NOMO-1 treated with dmso at 0.1 percent for 144 hours (cell line): ENCODE measurements at regions not wholly inside any gene's neighbourhood (a gene's known extent, or its start where the extent isn't known, plus 50 kb on each side); places are given as distances from the start of the nearest gene placed in this dataset.

ENCODE experiments used
- DNase-seq: peaks from one replicate; lab custom pipeline; 2025; ENCODE audit not compliant: unreplicated experiment; lab: John Stamatoyannopoulos, UW

DNA sequence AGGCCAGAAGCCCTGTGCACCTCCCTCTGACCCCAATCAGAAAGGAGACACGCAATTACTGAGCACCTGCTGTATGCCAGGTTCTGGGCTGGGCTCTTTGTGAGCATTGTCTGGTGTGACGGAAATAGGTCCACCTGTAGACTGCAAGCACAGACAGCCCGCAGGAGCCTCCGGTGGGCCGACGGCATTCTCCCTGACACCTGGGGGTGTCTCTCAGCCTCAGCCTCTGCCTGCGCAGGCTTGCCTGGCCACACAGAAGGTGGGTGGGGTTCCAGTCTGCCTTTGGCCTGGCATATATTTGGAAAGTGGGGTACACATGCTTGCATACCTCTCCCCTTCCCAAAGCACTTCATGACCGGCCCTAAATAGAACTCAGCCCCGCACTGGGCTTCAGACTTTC, 129.3 kb downstream of the BUD13 start:
- DNase-seq: no peak

DNA sequence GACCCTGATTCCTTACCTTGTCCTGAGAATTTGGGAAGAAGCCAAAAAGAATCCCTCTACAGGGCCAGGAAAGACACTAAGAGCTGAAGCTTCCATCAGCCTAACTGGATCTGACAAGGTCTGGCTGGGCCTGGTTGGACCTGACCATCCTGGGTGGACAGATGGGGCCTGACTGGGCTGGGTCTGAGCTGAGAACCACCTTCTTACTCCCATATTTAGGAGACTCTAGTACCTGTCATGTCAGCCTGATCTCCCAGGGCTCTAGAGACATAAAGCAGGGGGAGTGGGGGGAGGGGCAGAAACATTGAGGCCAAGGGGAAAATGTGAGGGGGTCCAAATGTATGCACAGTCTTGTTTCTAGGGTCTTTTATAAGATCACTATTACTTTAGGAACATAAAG, 129.9 kb downstream of the BUD13 start:
- DNase-seq: no peak

DNA sequence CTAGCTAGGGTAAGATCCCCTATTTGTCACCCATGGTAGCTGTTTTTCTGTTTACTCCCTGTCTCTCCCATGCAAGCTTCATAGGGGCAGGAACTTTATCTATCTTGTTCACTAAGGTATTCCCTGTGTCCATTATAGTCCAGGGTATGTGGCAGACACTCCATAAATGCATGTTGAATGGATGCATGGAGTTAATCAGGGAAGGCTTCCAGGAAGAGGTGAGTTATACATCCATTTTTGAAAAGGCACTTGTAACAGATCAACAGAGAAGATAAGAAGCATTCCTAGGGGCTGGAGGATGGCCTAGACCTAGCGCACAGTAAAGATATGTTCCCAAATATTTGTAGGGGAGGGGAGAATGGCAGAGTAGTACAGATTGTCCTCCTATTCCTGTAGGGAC, 130.3 kb downstream of the BUD13 start:
- no peak for DNase-seq

DNA sequence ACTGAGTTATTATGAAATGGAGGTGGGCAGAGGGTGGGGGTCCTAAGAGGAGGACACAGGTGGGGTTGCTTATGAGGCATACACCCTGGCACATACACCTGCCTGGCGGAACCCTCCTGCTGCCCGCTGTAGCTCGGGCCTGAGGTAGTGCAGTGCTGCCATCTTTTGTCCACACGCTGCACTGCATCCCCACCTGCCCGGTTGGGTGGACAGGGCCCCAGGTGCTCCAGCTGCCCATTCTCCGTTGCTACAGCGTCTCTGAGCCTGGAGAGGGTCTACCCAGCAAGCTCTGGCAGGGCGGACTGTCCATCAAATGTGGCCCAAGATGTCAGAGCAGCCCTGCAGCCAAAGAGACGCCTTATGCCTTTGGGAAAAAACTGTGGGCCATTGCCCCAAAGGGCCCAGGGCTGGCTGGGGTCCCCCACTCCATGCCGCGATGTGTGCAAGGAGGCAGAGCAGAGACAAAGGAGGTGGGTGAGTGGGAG, 131.2 kb downstream of the BUD13 start:
- no peak for DNase-seq

DNA sequence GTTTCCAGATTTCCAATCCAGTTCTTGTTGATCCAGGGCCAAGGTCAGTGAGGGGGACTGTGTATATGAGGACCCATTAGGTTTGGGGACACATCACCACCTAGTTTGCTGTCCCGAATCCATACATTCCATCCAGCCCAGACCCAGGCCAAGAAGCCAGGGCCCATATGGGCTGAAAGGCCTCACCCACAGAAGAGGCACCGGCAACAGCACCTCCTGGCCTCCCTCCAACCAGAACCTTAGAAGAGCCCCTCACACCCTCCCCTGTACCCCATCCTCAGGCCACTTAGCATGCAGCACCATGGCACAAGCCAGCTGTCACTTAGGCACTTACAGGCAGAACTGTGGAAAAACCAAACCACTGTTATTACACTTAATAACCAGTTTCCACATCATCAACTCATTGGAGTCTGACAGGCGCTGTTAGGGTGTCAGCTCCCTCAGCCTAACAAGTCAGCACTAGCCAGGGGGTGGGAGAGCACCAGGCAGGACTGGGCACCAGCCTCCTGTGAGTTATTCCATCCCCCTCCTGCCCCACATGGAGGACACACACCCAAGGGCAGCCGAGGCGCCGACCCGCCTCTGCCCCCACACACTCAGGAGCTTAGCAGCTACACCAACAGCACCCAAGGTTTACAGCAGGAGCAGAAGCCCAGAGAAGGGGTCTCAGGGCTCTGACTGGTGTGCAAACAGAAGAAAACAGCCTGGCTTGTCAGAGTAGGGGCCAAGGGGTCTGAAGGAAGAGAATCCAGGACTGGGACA, 132.0 kb downstream of the BUD13 start:
- no peak for DNase-seq

DNA sequence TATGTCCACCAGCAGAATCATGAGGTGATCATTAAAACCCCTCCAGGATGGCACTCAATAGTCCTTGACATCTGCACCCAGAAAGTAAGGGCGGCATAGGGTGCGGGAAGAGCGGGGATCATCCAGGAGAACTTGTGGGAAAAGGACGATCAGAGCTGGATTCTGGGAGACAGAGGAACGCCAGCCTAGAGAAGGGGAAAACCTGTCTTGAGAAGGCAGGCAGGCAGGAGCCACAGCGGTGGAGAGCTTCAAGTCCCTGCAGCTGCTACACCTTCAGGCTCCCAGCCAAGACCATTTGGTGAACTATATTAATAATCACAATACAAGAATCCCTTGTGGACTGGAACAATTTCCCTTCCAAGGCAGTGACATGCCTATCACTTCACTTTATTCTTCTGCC, 134.3 kb downstream of the BUD13 start:
- no peak for DNase-seq

DNA sequence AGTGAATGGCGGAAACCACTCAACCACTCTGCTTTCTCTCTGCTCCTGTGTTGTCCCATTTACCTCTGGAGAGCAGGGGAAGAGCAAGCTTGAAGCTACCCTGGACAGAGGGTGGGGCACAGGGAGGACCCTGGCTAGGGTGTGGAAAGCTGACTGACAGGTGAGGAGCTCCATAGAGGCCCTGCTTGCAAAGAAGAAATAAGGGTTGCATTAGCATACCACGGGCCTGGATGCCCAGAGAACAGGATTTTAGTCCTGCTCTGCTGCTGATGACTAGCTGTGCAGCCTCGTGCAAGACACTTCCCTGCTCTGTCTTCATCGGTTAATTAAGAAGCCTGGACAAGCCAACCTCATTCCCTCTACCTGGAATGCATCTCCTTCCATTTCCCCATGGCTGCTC, 135.0 kb downstream of the BUD13 start:
- no peak for DNase-seq

DNA sequence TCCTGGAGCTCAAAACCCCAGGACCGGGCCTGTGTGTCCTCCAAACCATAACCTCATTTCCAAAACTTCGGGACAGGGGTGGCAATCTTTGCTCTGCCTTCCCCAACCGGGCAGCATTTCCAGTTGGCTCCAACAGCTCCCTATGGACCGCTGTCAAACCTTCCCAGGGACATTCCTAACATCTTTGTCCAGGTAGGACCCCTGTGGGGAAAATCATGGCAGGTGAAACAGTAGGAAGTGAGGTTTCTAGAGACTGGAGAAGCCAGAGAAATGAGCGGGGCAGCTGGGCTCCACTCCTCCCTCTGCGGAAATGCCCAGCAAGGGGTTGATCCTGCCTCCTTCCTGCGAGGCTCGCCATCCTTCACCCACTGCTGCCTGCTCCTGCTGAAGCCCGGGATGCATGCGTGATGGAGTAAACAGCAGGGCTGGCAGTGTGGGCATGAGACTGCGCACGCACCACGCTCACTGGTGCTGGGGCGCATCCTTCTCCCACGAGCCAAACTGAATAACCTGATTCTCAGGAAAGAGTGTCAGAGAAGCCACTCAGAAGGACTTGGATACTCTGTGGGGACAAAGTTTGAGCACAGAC, 136.4 kb downstream of the BUD13 start:
- no peak for DNase-seq

DNA sequence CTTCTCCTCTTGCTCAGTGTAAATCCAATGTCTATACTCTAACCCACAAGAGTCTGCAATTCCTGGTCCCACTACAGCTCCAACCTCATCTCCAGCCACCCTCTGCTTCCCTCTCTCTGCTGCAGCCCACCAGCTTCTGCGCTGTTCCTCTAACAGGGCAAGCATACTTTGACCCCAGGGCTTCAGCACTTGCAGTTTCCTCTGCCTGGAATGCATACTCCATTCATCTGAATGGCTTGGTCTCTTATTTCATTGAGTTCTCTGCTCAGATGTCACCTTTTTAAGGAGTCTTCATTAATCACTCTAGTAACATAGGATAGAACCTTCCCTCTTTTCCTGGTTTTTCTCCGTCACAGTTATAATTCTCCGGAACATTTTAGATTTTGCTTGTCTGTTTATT, 141.6 kb downstream of the BUD13 start:
- DNase-seq: no peak

DNA sequence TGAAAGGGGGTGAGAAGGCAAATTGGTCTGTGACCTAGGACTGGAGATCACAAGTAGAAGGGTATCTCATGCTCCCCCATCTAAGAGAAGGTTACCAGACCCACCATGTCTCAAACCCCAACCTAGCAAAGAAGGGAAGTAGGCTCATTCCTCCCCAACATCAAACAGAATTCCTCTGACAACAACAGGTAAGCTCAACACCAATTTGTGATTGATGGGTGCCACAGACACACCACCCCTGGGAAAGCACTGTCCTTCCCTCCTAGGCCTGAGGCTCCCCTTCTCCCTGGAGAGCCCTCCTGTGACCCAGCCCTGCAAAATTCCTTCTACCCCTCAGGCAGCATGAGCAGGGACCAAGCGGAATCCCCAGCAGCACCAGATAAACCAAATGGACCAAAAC, 154.3 kb downstream of the BUD13 start:
- DNase-seq: no peak

DNA sequence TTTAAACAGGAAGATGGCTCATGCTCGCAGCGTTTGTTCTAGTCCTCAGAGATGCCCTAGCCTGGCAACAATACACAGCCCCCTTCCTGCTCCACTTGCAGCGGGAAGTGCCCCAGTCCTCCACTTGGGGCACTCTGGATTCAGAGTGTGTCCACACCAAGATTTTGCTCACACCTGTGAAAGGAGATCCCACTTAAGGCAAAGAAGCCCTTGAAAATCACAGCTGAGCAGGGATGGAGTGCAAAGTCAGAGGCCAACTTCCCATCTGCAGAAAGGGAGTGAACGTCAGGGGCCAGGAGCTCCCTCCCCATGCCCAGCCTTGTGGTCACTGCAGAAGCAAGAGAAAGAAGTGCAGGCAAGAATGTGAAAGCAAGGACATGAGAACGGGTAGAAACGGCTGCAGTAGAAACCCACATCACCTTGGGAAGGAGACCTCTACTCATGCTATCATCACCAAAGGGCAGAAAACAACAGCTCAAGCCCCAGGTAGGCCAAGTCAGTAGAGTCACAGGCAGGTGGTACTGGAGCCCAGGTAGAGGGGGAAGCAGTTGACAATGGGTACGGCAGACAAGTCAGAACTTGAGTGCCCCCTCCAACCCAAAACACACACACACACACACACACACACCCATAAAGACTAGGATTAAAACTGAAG, 157.4 kb downstream of the BUD13 start:
- DNase-seq: no peak

DNA sequence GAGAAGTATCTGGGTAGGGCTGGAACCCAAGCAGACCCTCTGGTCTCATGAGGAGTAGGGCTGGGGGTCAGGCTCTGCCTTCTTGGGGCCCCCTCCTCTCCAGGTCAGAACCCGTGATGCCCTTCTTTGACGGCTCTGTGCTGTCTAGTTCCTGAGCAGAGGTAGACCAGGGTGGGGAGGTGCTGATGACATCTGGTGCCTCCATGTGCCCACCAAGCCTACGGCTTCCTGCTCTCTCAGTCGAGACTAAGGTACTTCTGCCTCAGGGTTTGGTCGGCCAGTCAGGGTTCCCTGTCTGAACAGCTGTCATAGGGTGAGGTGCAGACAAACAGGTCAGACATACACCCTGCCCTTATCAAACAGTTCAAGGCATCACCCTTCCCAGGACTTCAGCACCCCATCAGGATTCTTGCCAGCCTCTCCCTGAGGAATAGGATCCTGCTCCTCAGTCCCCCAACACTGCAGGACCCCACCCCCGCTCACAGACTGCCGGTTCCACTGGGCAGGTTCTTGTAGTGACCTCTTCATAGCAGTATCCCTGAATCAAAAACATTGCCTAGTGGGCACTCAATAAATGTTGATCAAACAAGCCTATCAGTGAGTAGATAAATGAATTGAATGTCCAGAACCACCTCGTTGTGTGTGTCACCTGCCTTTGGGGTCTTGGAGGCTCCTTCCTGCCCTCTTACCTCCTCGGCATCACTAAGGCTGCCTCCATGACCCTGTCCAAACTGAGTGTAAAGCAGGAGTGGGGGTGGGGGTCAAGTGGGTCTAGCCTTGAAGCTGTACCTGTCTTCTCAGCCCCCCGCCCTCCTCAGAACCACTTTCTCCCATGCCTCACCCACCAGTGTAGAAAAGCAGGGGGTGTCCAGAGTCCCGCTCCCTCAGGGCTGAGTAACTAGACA, 158.2 kb downstream of the BUD13 start:
- no peak for DNase-seq

DNA sequence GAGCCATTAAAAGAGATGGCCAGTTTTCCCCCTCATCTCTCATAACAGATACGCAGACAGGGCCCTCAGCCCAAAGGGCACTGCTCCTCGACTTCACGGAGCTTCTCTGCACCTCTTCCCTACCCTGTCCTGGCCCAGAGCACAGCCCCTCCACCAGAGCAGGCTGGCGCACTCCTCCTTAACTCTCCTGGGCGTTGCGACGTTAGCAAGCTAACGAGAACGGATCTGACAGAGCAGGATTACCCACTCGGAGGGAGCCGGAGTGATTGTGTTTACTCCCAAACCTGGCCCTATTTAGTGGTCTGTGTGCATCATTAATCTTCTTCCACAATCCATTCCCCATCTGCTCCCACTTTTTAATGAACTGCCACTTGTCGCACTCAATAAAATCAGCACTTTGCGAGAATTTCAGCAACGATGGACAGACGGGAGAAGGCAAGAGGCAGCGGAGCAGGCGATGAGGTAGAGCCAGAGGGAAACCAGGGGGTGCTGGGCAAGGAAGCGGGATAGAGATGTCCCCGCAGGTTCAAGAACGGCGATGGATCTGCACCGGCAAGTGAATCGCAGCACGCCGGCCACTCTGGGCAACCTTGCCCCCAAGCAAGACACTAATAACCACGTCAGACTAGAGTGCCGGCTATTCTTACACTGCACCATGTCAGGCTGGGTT, 159.4 kb downstream of the BUD13 start:
- DNase-seq: no peak

DNA sequence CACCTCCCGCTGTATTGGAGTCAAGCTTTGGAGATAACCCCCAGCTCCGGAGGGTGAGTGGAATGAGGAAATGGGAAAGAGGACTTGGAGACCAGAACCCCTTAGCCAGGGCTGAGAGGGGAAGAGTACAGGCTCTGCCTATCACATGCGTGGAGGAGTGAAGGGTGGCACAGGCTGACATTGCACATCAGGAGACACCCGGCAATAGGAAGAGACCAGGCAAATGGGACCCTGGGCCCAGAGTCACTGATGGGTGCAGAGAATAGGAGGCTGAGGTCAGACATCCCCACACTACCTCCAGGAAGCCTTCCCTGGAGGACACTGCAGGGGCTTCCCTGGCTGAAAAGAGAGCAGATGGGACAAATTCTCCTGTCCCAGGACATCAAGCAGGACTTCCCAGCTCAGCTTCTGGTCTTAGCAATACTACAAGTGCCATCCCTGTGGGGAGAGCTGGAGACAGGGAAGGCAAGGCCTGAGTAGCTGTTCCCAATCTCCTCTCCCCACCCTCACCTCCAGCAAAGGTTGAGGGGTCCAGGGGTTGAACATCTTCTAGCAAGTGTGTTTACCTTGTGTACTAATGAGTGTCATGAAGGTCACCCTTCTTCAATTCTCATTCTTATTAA, 160.7 kb downstream of the BUD13 start:
- DNase-seq: no peak

DNA sequence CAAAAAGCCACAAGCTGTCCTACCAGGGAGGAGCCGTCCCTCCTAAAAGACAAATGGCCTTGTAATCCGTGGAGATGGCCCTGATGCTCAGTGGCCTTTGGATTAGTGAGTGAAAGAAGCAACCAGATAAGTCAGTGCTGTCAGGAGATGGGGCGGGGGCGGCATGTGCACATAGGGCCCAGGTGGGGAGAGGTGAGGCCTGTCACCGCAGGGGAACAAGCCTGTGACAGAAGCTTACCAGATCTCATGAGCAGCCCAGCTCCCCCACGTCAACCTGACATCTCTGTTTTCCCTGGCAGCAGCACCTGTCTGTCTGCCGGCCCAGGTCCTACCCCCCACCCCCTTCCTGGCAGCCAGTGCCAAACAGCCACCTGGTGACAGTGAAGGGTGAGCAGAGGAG, 162.6 kb downstream of the BUD13 start:
- DNase-seq: no peak

DNA sequence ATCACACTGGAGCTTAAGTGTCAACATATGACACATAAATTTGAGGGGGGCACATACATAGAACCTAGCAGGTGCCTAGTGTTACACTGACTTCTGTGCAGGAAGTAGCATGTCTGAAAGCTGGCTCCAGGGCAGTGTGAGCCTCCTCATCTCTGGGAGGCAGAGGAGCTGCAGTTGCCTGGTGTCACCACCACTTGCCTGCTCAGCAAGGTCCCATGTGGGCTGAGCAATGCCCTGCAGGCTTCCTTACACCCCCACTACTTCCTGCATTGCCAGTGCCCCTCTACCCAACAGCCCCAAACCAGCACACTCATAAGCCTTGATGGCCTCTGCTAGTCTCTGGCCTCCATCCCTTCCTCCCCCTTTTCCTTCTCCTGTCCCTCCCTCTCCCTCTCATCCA, 165.8 kb downstream of the BUD13 start:
- DNase-seq: no peak

DNA sequence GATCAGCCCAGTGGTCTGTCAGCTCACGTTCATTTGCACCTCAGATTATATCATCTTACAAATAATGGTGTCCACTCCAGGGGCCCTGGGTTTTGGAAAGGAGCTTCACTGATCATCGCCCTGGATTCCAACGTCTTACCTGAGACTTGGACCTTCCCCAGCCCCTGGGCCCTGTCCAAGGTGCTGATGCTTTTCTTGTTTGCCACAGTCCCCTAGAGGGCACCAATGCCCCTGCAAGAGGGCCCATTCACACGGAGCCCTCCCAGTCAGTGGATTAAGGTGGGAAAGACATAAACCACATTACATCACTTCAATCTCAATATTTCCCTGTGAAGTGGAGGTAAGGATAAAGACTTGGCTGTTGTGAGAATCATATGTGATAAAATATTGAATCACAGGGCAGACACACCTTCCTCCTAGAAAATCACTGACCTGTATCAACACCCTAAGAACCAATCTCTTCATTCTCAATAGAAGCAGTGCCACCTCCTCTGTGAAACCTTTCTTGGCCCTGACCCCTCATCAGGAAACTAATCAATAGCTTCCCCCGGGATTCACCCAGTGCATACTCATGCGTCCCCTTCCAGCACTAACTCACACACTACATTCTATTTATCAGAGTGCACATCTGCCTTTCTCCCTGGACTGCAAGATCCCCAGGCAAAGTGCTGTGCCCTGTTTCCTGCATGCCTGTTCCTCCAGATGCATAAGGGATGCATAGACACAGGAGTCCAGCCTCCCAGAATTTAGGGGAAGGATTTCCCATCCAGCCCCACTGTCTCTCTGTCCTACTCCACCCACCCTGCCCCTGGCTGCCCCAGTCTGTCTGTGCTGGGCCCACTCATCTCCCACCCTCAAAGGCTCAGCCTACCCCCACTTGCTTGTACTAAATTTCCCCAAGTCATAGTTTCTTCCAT, 167.0 kb downstream of the BUD13 start:
- no peak for DNase-seq

DNA sequence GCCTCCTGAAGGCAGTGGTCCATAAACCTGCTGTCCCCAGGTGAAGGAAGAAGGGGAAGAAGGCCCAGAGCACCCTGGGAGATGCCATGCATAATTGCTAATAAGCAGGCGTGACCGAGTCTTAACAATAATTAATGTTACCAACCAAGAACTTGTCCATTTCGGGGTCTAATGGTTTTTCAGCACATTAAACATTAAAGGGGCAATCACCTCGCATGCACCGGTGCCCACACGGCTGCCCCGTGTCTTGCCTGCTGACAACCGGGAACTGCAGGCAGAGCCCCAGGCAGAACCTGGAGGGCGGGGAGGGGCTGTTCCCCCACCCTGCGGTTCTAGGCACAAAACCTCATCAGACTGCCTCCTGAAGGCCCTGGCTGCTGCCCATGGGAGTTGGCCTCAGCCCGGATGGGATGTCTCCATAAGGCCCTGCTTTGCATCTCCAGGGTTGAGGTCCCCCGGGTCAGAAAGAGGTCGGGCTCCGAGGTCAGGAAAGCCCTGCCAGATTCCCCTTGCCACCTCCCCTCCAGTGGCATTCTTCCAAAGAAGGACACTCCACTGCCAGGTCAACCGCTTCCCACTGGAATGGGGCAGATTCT, 169.0 kb downstream of the BUD13 start:
- DNase-seq: no peak

DNA sequence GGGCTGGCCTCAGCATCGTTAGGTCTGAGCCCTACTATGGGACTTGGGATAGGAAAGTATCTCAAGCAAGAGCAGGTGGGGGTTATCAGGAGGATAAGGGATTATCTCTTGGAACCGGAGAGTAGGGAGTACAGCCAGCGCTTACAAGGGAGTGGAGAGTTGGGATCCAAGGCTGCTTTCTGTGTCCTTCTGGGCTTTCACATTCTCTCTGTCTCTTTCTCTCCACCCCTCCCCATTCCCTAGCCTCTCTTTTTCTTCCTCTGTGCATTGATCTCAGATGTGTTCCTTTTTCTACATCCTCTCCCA, 170.2 kb downstream of the BUD13 start:
- DNase-seq: no peak
